Breast epithelium (tissue), 4 donors: ENCODE measurements at regions not wholly inside any gene's neighbourhood (a gene's known extent, or its start where the extent isn't known, plus 50 kb on each side); places are given as distances from the start of the nearest gene placed in this dataset.

Experiments used
- DNase-seq, 2 donors: peaks; one replicate each; pipeline ENCODE4 v3.0.0-alpha.2; 2019; ENCODE audit warnings: low spot score in 2 of 2
- H3K27ac ChIP-seq, 2 donors: fragments of 200-600 bp; sonication (generic) in 1 of 2; one replicate each; pipeline ENCODE4 v1.5.1; 2016 to 2019; ENCODE audit warnings: mild to moderate bottlenecking in 1 of 2
- H3K27me3 ChIP-seq, 2 donors: fragments of 200-600 bp; sonication (generic) in 1 of 2; one replicate each; pipeline versions ENCODE4 v1.5.1 to v1.6.0; 2017 to 2019; ENCODE audit warnings: control low read depth in 1 of 2, mild to moderate bottlenecking in 1 of 2
- H3K36me3 ChIP-seq: fragments of 200-600 bp; one replicate; pipeline ENCODE4 v1.5.1; 2019
- H3K4me1 ChIP-seq, 2 donors: fragments of 200-600 bp; sonication (generic); one replicate each; pipeline ENCODE4 v1.5.1; 2016 to 2019; ENCODE audit warnings: control low read depth in 1 of 2
- H3K4me3 ChIP-seq, 3 donors: fragments of 200-600 bp; sonication (generic); 1 replicate in 2 of 3; 2 replicates in 1 of 3; pipeline ENCODE4 v1.5.1; 2016 to 2019; ENCODE audit warnings: mild to moderate bottlenecking in 3 of 3, moderate library complexity in 2 of 3
- H3K9me3 ChIP-seq, 2 donors: fragments of 200-600 bp; sonication (generic) in 1 of 2; one replicate each; pipeline ENCODE4 v1.5.1; 2016 to 2019; ENCODE audit warnings: control low read depth in 1 of 2
- POLR2A ChIP-seq: fragments of 450-650 bp; IDR thresholded peaks from one replicate; pipeline ENCODE4 v1.6.1; 2016; ENCODE audit warnings: antibody characterized with exemption, mild to moderate bottlenecking, moderate library complexity
- POLR2AphosphoS5 ChIP-seq, 3 donors: sonication (generic); formaldehyde crosslinking; IDR thresholded peaks; one replicate each; pipeline ENCODE4 v1.6.1; 2017; ENCODE audit warnings: antibody characterized with exemption in 3 of 3
- intact Hi-C: fragments of 100-400 bp; cut with DNase I; formaldehyde crosslinking; loops from one replicate; pipeline ENCODE4 v1.15.1; 2023; ENCODE audit warnings: low total_unique reads
- TF ChIP-seq, protein P1 (sequence below), 3 donors: fragments of 450-650 bp; IDR thresholded peaks; one replicate each; pipeline ENCODE4 v1.5.1; 2016 to 2017; ENCODE audit warnings: antibody characterized with exemption in 3 of 3, mild to moderate bottlenecking in 3 of 3, moderate library complexity in 3 of 3

DNA sequence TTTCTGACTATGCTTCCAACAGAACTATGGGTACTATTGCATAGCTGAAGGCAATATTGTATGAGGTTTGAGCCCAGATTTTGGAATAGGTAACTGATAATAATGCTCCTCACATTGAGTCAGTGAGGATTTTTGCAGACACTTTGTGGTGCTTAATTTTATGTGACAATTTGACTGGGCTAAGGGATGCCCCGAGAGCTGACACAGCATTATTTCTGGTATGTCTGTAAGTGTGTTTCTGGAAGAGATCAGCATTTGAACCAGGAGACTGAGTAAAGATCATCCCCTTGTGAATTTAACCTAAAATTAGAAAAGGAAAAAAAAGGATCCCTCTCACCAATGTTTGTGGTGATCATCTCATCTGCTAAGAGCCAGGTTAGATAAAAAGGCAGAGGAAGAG lies 404.9 kb downstream of the AEBP2 start:
- Histone ChIP-seq H3K27me3 (no peaks in the 10 kb centered on the region), H3K4me3 (no peak overlapping the region), H3K36me3 (no peaks in the 10 kb centered on the region), H3K9me3 (peaks cover 0 to 1% of the 10 kb centered on the region in 2 donors), H3K4me1 (no peaks in the 10 kb centered on the region), H3K27ac (no peak overlapping the region)
- intact Hi-C loops, result no loop called here
- DNase-seq, result no peak
- TF ChIP-seq POLR2AphosphoS5 (IDR thresholded peaks at IDR 0.05) (no peak), POLR2A (no peak)
- TF ChIP-seq, protein P1, sequence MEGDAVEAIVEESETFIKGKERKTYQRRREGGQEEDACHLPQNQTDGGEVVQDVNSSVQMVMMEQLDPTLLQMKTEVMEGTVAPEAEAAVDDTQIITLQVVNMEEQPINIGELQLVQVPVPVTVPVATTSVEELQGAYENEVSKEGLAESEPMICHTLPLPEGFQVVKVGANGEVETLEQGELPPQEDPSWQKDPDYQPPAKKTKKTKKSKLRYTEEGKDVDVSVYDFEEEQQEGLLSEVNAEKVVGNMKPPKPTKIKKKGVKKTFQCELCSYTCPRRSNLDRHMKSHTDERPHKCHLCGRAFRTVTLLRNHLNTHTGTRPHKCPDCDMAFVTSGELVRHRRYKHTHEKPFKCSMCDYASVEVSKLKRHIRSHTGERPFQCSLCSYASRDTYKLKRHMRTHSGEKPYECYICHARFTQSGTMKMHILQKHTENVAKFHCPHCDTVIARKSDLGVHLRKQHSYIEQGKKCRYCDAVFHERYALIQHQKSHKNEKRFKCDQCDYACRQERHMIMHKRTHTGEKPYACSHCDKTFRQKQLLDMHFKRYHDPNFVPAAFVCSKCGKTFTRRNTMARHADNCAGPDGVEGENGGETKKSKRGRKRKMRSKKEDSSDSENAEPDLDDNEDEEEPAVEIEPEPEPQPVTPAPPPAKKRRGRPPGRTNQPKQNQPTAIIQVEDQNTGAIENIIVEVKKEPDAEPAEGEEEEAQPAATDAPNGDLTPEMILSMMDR (IDR thresholded peaks at IDR 0.05), result no peak

- DNase-seq, result no peak
- no peak for TF ChIP-seq POLR2AphosphoS5 (IDR thresholded peaks at IDR 0.05)
- TF ChIP-seq, protein P1 (IDR thresholded peaks at IDR 0.05), result no peak
- no peak for TF ChIP-seq POLR2A
- H3K4me3 ChIP-seq, result no peak overlapping the region
- no peak overlapping the region for H3K27ac ChIP-seq
- peaks cover 0 to 10% of the 10 kb centered on the region in 2 donors for H3K9me3 ChIP-seq
- H3K27me3 ChIP-seq, result no peaks in the 10 kb centered on the region
- H3K36me3 ChIP-seq, result no peaks in the 10 kb centered on the region
- intact Hi-C loops, result no loop called here
- H3K4me1 ChIP-seq, result no peaks in the 10 kb centered on the region
Observed at GRCh38 chr12:19846574-19846973, 407.3 kb downstream of the AEBP2 start.

DNA sequence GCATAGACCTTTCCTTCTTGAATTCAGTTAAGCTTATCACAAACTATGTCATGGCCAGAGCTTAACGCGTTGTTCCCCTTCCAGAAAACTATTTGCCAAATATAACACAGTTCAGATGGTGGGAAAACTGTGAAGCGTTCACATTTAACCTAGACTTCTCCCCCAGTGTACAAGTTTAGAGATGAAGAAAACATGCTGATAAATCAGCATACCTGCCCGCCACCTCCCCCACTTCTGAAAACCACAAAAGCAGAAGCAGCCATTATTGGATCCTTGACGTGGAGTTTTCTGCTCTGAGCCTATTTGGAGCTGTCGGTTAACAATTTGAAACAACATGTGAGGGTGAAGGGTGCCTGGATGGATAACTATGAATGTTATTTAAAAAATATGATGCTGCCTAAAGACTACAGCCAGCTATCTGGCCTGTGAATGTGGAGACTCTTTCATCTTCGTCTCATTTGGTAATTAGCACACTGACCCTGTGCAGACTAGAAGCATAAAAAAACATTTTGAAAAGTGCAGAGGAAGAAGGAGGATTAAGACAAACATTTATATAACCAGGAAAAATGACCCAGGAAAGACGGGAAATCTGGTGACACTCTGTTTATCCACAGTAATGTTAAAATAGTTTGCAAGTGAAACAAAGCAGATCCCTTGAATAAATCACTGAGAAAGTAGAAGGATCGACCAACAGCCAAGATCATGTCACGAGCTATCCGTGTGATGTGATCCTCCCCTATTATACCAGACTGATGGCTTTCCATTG lies 408.2 kb downstream of the AEBP2 start:
- Histone ChIP-seq H3K36me3 (no peaks in the 10 kb centered on the region), H3K27me3 (no peaks in the 10 kb centered on the region), H3K4me1 (no peaks in the 10 kb centered on the region), H3K27ac (peak overlapping the region; percentile 54 to 61), H3K9me3 (peaks cover 0 to 10% of the 10 kb centered on the region in 2 donors), H3K4me3 (peak overlapping the region in 1 of 3 donors; percentile 30)
- DNase-seq, result no peak
- intact Hi-C loops, result no loop called here
- TF ChIP-seq POLR2A, result no peak
- TF ChIP-seq, protein P1 (IDR thresholded peaks at IDR 0.05), result no peak
- TF ChIP-seq POLR2AphosphoS5 (IDR thresholded peaks at IDR 0.05), result peak in 1 of 3 donors; percentile 73

DNA sequence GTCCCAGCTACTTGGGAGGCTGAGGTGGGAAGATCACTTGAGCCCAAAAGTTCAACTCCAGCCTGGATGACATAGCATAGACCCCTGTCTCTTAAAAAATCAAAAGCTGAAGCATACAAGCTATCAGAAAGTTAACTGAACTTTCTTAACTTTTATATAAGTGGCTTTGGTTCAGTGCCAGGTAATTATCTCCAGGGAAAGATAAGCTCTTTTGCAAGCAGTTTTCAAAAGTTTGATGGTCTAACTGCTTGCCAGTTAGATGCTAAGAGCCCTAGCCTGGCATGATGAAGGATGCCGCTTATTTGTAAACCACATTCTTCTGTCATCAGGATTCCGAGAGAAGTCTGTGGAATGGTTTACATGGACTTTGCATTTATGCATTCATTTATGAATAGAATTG lies 409.1 kb downstream of the AEBP2 start:
- intact Hi-C loops, result no loop called here
- Histone ChIP-seq H3K27ac (no peak overlapping the region), H3K4me1 (no peaks in the 10 kb centered on the region), H3K36me3 (no peaks in the 10 kb centered on the region), H3K4me3 (no peak overlapping the region), H3K27me3 (no peaks in the 10 kb centered on the region), H3K9me3 (peaks cover 0 to 10% of the 10 kb centered on the region in 2 donors)
- no peak for TF ChIP-seq POLR2AphosphoS5 (IDR thresholded peaks at IDR 0.05)
- TF ChIP-seq, protein P1 (IDR thresholded peaks at IDR 0.05), result no peak
- TF ChIP-seq POLR2A, result no peak
- no peak for DNase-seq

- H3K4me1 ChIP-seq, result no peaks in the 10 kb centered on the region
- H3K4me3 ChIP-seq, result no peak overlapping the region
- no peaks in the 10 kb centered on the region for H3K27me3 ChIP-seq
- no peak for DNase-seq
- TF ChIP-seq POLR2A, result no peak
- no peak for TF ChIP-seq POLR2AphosphoS5 (IDR thresholded peaks at IDR 0.05)
- TF ChIP-seq, protein P1 (IDR thresholded peaks at IDR 0.05), result no peak
- no peaks in the 10 kb centered on the region for H3K36me3 ChIP-seq
- no peak overlapping the region for H3K27ac ChIP-seq
- peaks cover 0 to 10% of the 10 kb centered on the region in 2 donors for H3K9me3 ChIP-seq
- intact Hi-C loops, result no loop called here
Observed at GRCh38 chr12:19849208-19849607, 409.9 kb downstream of the AEBP2 start.
